GM18867 (cell line): ENCODE measurements at regions not wholly inside any gene's neighbourhood (a gene's known extent, or its start where the extent isn't known, plus 50 kb on each side); places are given as distances from the start of the nearest gene placed in this dataset.
"Not testable (repeated sequence)": the region's sequence is repeated elsewhere in the genome, so short reads cannot be mapped to it uniquely, and the experiment has no call there.

Experiments used
- ATAC-seq: cut with Tn5 transposase; IDR thresholded peaks from one replicate; pipeline ENCODE4 v1.9.1; 2021; ENCODE audit warnings: mild to moderate bottlenecking, moderate library complexity; ENCODE audit not compliant: unreplicated experiment

DNA sequence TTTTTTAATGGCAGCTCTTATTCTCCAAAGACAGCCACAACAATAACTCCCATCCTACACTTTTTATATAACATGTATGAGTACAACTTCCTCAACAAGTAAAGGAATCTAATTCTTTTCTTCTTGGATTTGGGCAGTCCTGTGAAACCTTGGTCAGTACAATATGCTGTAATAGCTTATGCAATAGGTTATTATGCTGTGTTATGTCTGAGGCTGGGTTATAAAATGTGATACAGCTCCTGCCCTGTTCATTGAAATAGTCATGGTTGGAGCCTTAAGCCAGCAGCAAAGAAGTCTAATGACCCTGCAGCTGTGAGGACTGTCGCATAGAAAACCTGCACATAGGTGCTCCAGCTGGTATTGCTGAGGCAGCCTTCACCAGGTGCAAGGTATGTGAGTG lies 215.8 kb upstream of the RASGEF1B start:
- no peak for ATAC-seq

DNA sequence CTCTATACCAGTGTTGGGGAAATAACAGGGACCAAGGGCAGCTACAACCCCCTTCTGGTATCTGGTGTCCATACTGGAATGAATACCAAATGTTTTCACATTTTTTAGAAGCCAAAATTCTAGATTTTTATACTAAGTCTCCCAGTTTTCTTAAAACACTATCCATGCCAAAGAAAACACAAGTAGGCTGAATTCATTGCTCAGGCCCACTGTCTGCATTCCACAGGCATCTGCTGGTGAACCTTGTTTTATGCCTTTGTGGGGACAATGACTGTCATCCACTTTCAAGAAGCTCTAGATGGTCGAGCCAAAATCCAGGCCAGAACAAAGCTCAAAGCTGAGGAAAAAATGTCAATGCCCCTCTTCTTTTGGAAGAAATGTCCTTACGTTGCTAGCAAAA lies 213.4 kb upstream of the RASGEF1B start:
- ATAC-seq = no peak

DNA sequence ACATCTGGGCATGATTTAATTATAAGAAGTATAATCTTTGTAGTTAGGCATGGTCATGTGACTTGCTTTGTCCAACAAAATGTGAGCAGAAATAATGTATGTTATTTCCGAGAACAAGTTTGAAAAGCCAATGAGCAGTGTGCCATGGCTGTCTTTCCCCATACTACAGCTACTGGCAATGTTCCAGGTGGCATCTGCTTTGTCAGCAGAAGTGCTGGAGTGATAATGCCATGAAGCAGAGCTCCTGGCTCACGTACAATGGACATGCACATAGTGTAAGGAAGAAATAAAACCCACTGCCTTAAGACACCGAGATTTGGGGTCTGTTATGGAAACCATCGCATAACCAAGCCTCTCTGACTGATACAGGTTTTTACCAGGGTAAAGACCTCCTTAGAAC lies 212.6 kb upstream of the RASGEF1B start:
- no peak for ATAC-seq

DNA sequence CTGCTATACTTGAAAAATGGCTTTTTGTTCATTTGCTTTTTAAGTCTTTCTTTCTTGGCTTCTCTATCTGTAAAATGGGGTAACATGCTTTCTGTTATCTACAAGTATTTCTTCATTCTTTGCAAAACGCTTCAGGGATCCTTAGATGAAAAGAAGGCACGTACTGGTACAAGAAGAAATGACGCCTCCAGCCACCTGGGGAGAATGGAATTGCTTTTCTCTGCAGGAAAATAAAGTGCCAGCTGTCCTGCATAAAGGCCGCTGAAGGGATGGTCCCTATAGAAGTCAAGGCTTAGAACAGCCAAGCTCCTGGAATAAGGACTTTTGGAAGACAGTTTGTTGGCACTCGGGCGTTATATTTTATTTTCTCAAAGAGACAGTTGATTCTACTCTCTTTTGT lies 210.8 kb upstream of the RASGEF1B start:
- no peak for ATAC-seq

- no peak for ATAC-seq
Observed at GRCh38 chr4:81679315-81679714, 207.6 kb upstream of the RASGEF1B start.

DNA sequence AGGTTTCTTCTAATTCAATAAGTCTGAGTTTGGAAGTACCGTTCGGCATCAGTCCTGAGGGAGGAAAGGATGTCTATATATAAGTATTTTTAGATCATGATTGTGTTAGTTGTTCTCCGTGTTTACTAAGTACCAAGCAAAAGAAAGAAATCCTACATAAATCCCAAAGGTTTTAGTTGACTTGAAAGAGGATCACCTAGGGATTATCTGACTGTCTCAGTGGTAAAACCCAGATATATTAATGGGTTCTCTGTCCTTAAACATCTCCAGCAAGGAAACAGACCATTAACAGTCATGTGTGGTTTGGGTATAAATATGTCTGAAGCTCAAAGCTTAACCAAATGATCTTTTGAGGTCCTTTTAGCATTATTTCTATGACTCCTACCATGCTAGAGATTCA lies 207.1 kb upstream of the RASGEF1B start:
- no peak for ATAC-seq

GRCh38 chr4:81676537-81676936 lies 204.8 kb upstream of the RASGEF1B start:
- no peak for ATAC-seq

GRCh38 chr4:81675791-81676393 lies 204.2 kb upstream of the RASGEF1B start:
- no peak for ATAC-seq

- no peak for ATAC-seq
Observed at GRCh38 chr4:81673961-81674360, 202.3 kb upstream of the RASGEF1B start.

DNA sequence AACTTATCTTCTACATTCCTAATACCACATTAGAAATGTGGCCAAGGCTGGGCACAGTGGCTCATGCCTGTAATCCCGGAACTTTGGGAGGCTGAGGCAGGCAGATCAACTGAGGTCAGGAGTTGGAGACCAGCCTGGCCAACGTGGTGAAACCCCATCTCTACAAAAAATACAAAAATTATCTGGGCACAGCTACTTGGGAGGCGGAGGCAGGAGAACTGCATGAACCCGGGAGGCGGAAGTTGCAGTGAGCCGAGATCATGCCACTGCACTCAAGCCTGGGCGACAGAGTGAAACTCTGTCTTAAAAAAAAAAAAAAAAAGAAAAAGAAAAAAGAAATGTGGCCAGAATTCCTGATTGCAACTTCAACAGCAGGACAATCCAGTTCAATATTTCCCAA lies 196.6 kb upstream of the RASGEF1B start:
- not testable (repeated sequence) for ATAC-seq

GRCh38 chr4:81667539-81667938 lies 195.8 kb upstream of the RASGEF1B start:
- no peak for ATAC-seq

- peak; percentile 70 for ATAC-seq
Observed at GRCh38 chr4:81666491-81666890, 194.8 kb upstream of the RASGEF1B start.

- no peak for ATAC-seq
Observed at GRCh38 chr4:81665649-81666048, 193.9 kb upstream of the RASGEF1B start.

DNA sequence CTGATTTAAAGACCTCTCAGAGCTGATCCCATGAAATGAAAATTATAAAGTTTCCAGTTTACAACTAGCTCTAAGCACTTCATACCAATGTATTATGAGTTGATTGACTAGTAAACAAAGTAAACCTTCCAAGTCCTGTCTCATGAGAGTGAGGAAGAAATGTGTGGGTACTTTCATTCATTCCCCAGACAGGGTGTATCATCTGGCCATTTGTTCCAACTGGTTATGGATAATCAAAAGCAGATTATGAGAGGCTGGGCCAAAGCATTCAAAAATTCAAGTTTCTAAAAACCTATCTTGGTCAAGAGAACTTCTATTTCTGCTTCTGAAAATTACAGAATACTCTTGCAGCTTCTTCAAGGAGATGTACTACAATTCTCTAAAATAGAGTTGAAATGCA lies 193.3 kb upstream of the RASGEF1B start:
- no peak for ATAC-seq

DNA sequence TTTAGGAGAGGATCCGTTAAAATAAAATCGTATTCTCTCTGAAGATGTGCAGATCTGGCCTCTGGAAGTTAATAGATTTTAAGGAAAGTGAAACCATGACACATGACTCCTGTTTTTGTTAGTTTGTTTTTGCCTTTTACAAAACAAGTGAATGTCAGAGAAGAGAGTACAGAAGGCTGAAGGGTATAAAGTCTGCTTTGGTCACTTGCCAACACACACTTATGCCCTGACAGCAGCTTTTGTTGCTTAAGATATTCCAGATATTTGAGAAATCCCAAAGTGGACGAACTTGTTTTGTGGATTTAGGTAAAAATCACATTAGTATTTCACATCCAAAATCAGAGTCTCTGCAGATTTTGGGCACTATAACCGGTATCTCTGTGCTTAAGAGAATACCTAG lies 192.4 kb upstream of the RASGEF1B start:
- ATAC-seq = no peak

GRCh38 chr4:81663368-81663767 lies 191.7 kb upstream of the RASGEF1B start:
- no peak for ATAC-seq

GRCh38 chr4:81659051-81659450 lies 187.3 kb upstream of the RASGEF1B start:
- ATAC-seq = no peak

DNA sequence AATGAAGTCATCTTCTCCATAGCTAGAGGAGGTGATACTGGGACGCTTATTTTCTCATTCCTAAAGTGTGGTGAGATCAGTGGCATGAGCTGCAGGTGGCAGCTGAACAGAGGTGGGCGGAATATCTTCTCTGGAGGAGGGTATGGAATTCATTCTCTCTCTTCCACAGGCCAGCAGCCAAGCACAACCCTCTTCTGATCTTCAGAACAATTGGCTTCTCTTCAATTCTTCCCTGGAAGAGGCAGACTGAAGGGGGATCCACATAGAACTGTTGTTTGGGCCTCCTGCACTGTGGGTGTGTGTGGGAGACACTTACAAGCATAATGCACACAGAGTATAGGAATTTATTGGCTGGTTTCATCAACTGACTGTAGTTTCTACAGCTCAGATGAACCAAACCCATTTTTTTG lies 180.4 kb upstream of the RASGEF1B start:
- no peak for ATAC-seq

DNA sequence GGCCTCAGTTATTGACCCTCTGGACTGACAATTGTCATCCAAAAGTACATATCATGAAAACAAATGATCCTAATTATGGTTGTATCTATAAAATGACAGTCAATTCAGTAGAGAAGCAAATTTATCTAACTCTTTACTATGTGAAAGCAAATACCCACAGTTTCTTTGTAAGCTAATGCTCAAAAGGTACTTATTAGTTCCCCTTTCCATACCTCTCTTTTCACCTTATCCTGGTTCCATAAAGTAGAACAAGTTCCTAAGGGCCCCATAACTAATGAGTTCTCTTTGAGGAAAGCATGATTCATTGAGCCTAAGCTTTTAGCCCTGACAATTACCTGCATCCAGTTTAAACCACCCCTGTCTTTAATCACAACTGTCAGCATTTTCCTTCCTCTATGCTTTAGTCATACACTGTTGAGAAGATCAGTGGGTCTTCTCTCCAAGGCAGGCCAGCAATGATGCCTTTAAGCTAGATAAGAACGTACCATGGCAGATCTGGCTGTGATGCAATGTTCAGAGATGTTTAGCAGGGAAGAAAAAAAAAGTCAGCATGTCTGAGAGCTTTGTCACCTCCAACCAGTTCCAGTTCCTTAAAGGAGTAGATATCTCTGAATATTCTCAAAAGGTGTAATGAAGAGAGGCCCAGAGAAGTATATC lies 179.7 kb upstream of the RASGEF1B start:
- no peak for ATAC-seq

GRCh38 chr4:81650606-81651242 lies 179.0 kb upstream of the RASGEF1B start:
- ATAC-seq = no peak

DNA sequence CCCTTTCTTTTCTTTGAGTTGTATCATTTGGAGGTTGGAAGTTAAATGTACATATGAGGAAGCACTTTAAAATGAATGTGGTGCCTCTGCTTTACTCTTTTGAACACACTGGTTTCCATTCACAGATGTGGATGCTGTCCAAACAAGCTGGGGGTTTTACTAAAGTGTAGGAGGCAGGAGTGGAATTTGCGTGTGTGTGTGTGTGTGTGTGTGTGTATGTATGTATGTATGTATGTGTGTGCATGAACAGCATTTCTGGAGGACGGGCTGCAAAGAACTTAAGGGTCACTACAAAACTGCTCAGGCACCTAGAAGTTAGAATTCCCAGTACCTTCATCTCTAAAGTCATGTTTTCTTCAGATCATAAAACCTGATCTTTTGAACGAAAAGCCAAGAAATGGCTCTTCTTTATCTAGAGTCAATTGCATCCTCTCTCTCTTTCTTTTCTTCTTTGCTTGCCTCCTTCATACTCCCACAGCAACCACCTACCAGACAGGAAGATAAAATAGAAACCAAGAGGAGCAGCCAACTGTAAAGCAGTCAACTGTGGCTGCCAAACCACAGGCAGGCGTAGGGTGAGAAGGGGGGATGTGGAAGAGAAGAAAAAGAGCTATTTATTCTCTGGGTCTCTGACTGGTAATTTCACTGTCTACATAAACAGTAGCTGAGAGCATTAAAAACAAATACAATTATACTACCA lies 177.0 kb upstream of the RASGEF1B start:
- peak; percentile 98 for ATAC-seq

- ATAC-seq = no peak
Observed at GRCh38 chr4:81647388-81647787, 175.7 kb upstream of the RASGEF1B start.
